ENCODE measurements at regions not wholly inside any gene's neighbourhood (a gene's known extent, or its start where the extent isn't known, plus 50 kb on each side); places are given as distances from the start of the nearest gene placed in this dataset.
"Not testable (repeated sequence)": the region's sequence is repeated elsewhere in the genome, so short reads cannot be mapped to it uniquely, and the experiment has no call there.

GRCh38 chr9:30519166-30519565, 1865.3 kb upstream of the ACO1 start:
- no peak for DNase-seq

- DNase-seq = no peak
These were observed 1864.7 kb upstream of the ACO1 start for GRCh38 chr9:30519756-30520155.

- DNase-seq = no peak
These were observed 1862.4 kb upstream of the ACO1 start for GRCh38 chr9:30522061-30522460.

- DNase-seq = no peak
These were observed 1862.0 kb upstream of the ACO1 start for GRCh38 chr9:30522486-30522885.

GRCh38 chr9:30524311-30524710, 1860.1 kb upstream of the ACO1 start:
- no peak for DNase-seq

- no peak for DNase-seq
These were observed 1850.0 kb upstream of the ACO1 start for GRCh38 chr9:30534455-30534854.

GRCh38 chr9:30534896-30535295, 1849.5 kb upstream of the ACO1 start:
- no peak for DNase-seq

GRCh38 chr9:30536494-30536893, 1847.9 kb upstream of the ACO1 start:
- no peak for DNase-seq

GRCh38 chr9:30539696-30540095, 1844.7 kb upstream of the ACO1 start:
- not testable (repeated sequence) for DNase-seq

- DNase-seq = peak; percentile 41
These were observed 1809.9 kb upstream of the ACO1 start for GRCh38 chr9:30574355-30575151.

- DNase-seq = no peak
These were observed 1809.2 kb upstream of the ACO1 start for GRCh38 chr9:30575218-30575617.

GRCh38 chr9:30575691-30576090, 1808.8 kb upstream of the ACO1 start:
- DNase-seq = peak; percentile 64

GRCh38 chr9:30579810-30580209, 1804.6 kb upstream of the ACO1 start:
- DNase-seq = no peak

- no peak for DNase-seq
These were observed 1802.2 kb upstream of the ACO1 start for GRCh38 chr9:30582240-30582639.

GRCh38 chr9:30584559-30584958, 1799.9 kb upstream of the ACO1 start:
- no peak for DNase-seq

- DNase-seq = no peak
These were observed 1793.0 kb upstream of the ACO1 start for GRCh38 chr9:30591461-30591860.

GRCh38 chr9:30597608-30598007, 1786.8 kb upstream of the ACO1 start:
- no peak for DNase-seq

- no peak for DNase-seq
These were observed 1778.5 kb upstream of the ACO1 start for GRCh38 chr9:30605936-30606335.

- no peak for DNase-seq
These were observed 1774.7 kb upstream of the ACO1 start for GRCh38 chr9:30609713-30610112.

- DNase-seq = not testable (repeated sequence)
These were observed 1767.7 kb upstream of the ACO1 start for GRCh38 chr9:30616782-30617181.

GRCh38 chr9:30622561-30622960, 1761.9 kb upstream of the ACO1 start:
- no peak for DNase-seq

- no peak for DNase-seq
These were observed 1755.4 kb upstream of the ACO1 start for GRCh38 chr9:30628915-30629567.

GRCh38 chr9:30630459-30630858, 1754.0 kb upstream of the ACO1 start:
- DNase-seq = no peak

GRCh38 chr9:30646639-30647038, 1737.8 kb upstream of the ACO1 start:
- DNase-seq = not testable (repeated sequence)

- no peak for DNase-seq
These were observed 1722.5 kb upstream of the ACO1 start for GRCh38 chr9:30661925-30662324.
